Neutrophil (primary cell): ENCODE measurements at regions not wholly inside any gene's neighbourhood (a gene's known extent, or its start where the extent isn't known, plus 50 kb on each side); places are given as distances from the start of the nearest gene placed in this dataset.

Source experiments
- H3K27ac ChIP-seq: fragments of 200-600 bp; sonication (generic); 2 replicates; pipeline ENCODE4 v1.5.1; 2016; ENCODE audit warnings: mild to moderate bottlenecking, moderate library complexity
- H3K27me3 ChIP-seq: fragments of 200-600 bp; sonication (generic); 2 replicates; pipeline ENCODE4 v1.6.0; 2016; ENCODE audit warnings: mild to moderate bottlenecking
- H3K36me3 ChIP-seq: fragments of 200-600 bp; sonication (generic); 2 replicates; pipeline ENCODE4 v1.5.1; 2017
- H3K4me1 ChIP-seq, 2 experiments: fragments of 200-600 bp in 1 of 2; sonication (generic) in 1 of 2; 1 replicate in 1 of 2; 2 replicates in 1 of 2; pipeline versions ENCODE4 v1.5.1 to v1.6.1; 2013 to 2016; ENCODE audit warnings: low read depth in 1 of 2, low read length in 1 of 2, mild to moderate bottlenecking in 1 of 2, moderate library complexity in 1 of 2; ENCODE audit not compliant: control insufficient read depth in 1 of 2, insufficient read depth in 1 of 2
- H3K4me3 ChIP-seq, 2 experiments: fragments of 200-600 bp in 1 of 2; sonication (generic) in 1 of 2; 1 replicate in 1 of 2; 2 replicates in 1 of 2; pipeline ENCODE4 v1.5.1; 2013 to 2016; ENCODE audit warnings: low read depth in 1 of 2, low read length in 1 of 2, mild to moderate bottlenecking in 1 of 2, moderate library complexity in 1 of 2
- H3K9me3 ChIP-seq: fragments of 200-600 bp; sonication (generic); 2 replicates; pipeline ENCODE4 v1.5.1; 2016
- TF ChIP-seq, protein P1 (sequence below): fragments of 200-600 bp; sonication (generic); IDR thresholded peaks from 2 replicates; pipeline ENCODE4 v1.5.1; 2016; ENCODE audit warnings: antibody characterized with exemption

DNA sequence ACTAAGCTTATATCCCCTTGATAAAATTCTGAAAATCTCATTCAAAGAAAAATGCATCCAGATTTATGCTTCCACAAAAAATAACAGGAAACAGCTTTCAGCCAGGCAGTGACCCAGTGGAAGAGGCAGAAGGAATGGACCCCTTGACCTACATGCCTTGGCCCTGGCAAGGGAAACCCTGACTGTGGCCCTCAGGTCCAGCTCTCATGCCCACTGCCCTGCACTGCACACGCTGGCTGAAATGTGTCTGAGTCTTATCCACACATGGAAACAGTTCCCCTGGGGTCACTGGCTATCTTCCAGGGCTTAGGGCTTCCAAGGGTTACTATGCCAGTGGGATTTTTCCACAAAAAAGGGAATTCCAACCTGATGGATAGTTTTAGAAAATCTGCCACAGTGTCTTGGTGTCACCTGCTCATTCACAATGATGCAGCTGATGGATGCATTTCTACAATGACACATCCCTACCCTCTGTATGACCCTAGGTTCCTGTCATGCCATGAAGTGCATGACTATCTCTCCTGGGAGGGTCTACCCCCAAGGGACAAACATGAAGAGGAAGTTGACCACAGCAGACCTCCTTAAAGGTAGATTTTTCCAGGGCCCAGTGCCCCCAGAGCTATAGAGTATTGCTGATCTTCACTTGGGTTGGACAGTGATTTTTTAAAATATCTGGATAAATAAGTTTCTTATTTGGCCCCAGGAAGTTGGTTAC lies 121.9 kb upstream of the CD93 start:
- Histone ChIP-seq H3K4me1 (no peaks in the 10 kb centered on the region), H3K4me3 (no peak overlapping the region), H3K27me3 (no peaks in the 10 kb centered on the region), H3K36me3 (no peaks in the 10 kb centered on the region), H3K27ac (no peak overlapping the region), H3K9me3 (no peaks in the 10 kb centered on the region)
- TF ChIP-seq, protein P1, sequence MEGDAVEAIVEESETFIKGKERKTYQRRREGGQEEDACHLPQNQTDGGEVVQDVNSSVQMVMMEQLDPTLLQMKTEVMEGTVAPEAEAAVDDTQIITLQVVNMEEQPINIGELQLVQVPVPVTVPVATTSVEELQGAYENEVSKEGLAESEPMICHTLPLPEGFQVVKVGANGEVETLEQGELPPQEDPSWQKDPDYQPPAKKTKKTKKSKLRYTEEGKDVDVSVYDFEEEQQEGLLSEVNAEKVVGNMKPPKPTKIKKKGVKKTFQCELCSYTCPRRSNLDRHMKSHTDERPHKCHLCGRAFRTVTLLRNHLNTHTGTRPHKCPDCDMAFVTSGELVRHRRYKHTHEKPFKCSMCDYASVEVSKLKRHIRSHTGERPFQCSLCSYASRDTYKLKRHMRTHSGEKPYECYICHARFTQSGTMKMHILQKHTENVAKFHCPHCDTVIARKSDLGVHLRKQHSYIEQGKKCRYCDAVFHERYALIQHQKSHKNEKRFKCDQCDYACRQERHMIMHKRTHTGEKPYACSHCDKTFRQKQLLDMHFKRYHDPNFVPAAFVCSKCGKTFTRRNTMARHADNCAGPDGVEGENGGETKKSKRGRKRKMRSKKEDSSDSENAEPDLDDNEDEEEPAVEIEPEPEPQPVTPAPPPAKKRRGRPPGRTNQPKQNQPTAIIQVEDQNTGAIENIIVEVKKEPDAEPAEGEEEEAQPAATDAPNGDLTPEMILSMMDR = no peak

DNA sequence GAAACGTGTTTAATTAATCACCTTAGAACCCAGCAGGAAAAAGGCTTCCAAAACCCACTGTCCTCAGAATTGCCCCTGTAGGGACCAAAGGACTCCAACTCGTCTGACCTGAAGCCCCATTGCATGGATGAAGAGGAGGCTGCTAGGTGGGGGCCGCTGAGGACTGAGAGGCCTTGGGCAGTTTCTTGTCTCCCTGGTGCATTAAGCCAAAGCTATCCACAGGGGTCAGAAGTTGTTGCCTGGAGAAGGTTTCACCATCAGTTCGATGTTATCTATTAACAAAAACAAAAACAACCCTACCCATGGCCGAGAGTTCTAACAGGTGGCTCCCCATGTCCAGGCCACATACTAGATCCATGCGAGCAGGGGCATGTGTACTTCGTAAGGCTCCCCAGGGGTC lies 120.9 kb upstream of the CD93 start:
- H3K27ac ChIP-seq = no peak overlapping the region
- no peaks in the 10 kb centered on the region for H3K9me3 ChIP-seq
- no peaks in the 10 kb centered on the region for H3K36me3 ChIP-seq
- no peaks in the 10 kb centered on the region for H3K27me3 ChIP-seq
- TF ChIP-seq, protein P1 = no peak
- H3K4me1 ChIP-seq = no peaks in the 10 kb centered on the region
- no peak overlapping the region for H3K4me3 ChIP-seq

DNA sequence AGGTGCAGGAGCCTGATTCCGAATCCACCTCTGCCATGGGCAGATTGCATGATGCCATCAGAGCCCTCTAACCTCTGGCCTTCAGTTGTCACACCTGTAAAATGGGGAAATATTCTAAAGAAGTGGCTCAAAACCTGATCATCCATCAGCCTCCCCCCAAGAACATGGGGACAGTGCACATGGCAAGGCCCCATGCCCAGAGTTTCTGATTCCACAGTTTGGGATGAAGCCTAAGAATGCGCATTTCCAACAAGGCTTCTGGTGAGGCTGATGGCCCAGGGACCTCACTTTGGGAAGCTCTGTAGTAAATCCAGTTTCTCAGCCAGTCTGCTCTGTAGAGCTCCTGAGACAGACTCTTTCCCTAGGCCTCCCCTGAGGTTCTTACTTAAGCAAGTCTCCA lies 119.9 kb upstream of the CD93 start:
- Histone ChIP-seq H3K4me1 (no peaks in the 10 kb centered on the region), H3K27me3 (peaks cover 5% of the 10 kb centered on the region), H3K9me3 (no peaks in the 10 kb centered on the region), H3K27ac (no peak overlapping the region), H3K36me3 (no peaks in the 10 kb centered on the region), H3K4me3 (no peak overlapping the region)
- TF ChIP-seq, protein P1 = no peak

DNA sequence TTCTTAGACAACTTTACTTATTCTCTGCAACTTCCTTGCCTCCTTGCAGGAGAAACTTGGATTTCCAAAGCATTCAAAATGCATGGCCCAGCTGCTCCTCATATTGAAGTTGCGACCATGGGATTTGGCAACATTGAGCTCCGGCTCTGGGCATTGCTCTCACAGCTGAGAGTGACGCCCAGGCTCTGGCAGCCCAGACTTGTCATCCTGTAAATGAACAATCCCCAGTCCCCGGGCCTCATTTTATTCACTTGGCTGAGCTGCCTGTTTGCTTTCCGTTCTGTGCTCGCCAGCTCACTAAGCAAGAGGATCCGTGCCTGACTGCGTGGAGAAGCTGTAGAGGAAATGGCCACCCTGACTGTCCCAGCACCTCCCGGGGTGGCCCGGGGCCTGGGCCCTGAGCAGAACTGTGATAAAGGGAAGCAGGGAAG lies 119.5 kb upstream of the CD93 start:
- Histone ChIP-seq H3K27ac (no peak overlapping the region), H3K27me3 (peaks cover 7% of the 10 kb centered on the region), H3K9me3 (no peaks in the 10 kb centered on the region), H3K4me3 (no peak overlapping the region), H3K4me1 (no peaks in the 10 kb centered on the region), H3K36me3 (no peaks in the 10 kb centered on the region)
- TF ChIP-seq, protein P1 = no peak

DNA sequence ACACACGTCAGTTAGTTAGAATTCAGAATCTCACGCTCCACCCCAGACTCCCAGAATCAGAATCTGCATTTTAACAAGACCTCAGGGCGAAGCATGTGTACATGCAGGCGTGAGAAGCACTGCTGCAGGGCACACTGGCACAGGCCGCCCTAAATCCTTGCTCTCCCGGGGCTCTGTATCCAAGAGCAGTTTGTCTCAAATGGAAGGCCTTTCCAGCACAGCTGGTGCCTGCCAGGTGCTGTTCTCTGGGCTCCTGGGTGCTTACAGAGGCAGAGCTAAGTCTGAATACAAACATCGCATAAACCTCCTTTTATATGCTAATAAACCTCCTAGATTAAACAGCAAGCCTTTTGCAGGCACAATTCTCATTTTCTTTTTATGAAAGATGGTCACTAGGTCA lies 119.1 kb upstream of the CD93 start:
- H3K4me3 ChIP-seq = no peak overlapping the region
- TF ChIP-seq, protein P1 = no peak
- H3K9me3 ChIP-seq = no peaks in the 10 kb centered on the region
- H3K4me1 ChIP-seq = no peaks in the 10 kb centered on the region
- H3K27ac ChIP-seq = no peak overlapping the region
- H3K27me3 ChIP-seq = peaks cover 7% of the 10 kb centered on the region
- H3K36me3 ChIP-seq = no peaks in the 10 kb centered on the region
